ENCODE measurements at regions not wholly inside any gene's neighbourhood (a gene's known extent, or its start where the extent isn't known, plus 50 kb on each side); places are given as distances from the start of the nearest gene placed in this dataset.

GRCh38 chr14:53879022-53879686, 77.5 kb downstream of the BMP4 start:
- no peak overlapping the region for H2AFZ ChIP-seq (ENCODE audit: low read length)
- no peaks in the 10 kb centered on the region for H3K9me3 ChIP-seq (ENCODE audit: insufficient read depth in 2 of 2, low read depth in 1 of 2, low read length in 1 of 2)
- H4K8ac ChIP-seq (ENCODE audit: extremely low read depth, insufficient read depth, low read length): no peak overlapping the region
- H3K4me3 ChIP-seq (ENCODE audit: extremely low read depth in 1 of 4, insufficient read depth in 2 of 4, low read depth in 3 of 4, low read length in 4 of 4): no peak overlapping the region
- H3K4ac ChIP-seq (replicated peaks; ENCODE audit: insufficient read length, low read depth, low read length): no peak overlapping the region
- no peak overlapping the region for H2BK15ac ChIP-seq (ENCODE audit: low read length)
- CTCF ChIA-PET (ENCODE audit: partially characterized antibody): interaction anchor here (1.0 kb wide), 1 partner anchor 9 kb away, joined by 3 read pairs; no protein-coding TSS in a partner anchor
- no peak overlapping the region for H3K18ac ChIP-seq (ENCODE audit: extremely low read depth, low read length)
- H3K9ac ChIP-seq (replicated peaks in 1 of 4; ENCODE audit: extremely low read depth in 1 of 4, low read depth in 3 of 4, low read length in 3 of 4): no peak overlapping the region
- no peaks in the 10 kb centered on the region for H4K20me1 ChIP-seq (replicated peaks in 1 of 2; ENCODE audit: control insufficient read depth in 1 of 2, insufficient read depth in 2 of 2, low read length in 2 of 2)
- POLR2A ChIA-PET (ENCODE audit: partially characterized antibody): interaction anchor here (0.6 kb wide), 1 partner anchor 195 kb away, joined by 4 read pairs; no protein-coding TSS in a partner anchor
- FAIRE-seq (no peak), DNase-seq (ENCODE audit: low read depth in 1 of 2, low spot score in 2 of 2) (no peak)
- H3K4me1 ChIP-seq (replicated peaks in 1 of 4; ENCODE audit: control insufficient read depth in 3 of 4, insufficient read depth in 4 of 4, low read length in 3 of 4): no peaks in the 10 kb centered on the region
- H3K27me3 ChIP-seq (replicated peaks in 1 of 4; ENCODE audit: control insufficient read depth in 3 of 4, extremely low read depth in 1 of 4, insufficient read depth in 3 of 4, low read length in 3 of 4): no peaks in the 10 kb centered on the region
- H3K56ac ChIP-seq (replicated peaks; ENCODE audit: insufficient read length, low read depth, low read length): no peak overlapping the region
- H3K36me3 ChIP-seq (ENCODE audit: control insufficient read depth in 2 of 4, insufficient read depth in 4 of 4, low read length in 3 of 4): no peaks in the 10 kb centered on the region
- no peak overlapping the region for H3K23ac ChIP-seq (ENCODE audit: insufficient read length)
- no peak overlapping the region for H4K91ac ChIP-seq (replicated peaks; ENCODE audit: insufficient read length, low read length)
- TF ChIP-seq E2F6 (IDR thresholded peaks at IDR 0.05): no peak
- no peaks in the 10 kb centered on the region for H3K79me1 ChIP-seq (ENCODE audit: low read depth, low read length)
- no peak overlapping the region for H2AK5ac ChIP-seq (ENCODE audit: low read depth, low read length)
- H4K5ac ChIP-seq (ENCODE audit: insufficient read length, low read depth, low read length): no peak overlapping the region
- H2BK12ac ChIP-seq (ENCODE audit: low read depth, low read length): no peak overlapping the region
- no peaks in the 10 kb centered on the region for H3K23me2 ChIP-seq (ENCODE audit: low read depth, low read length)
- no peak overlapping the region for H3K14ac ChIP-seq (ENCODE audit: insufficient read length)
- H3K27ac ChIP-seq (ENCODE audit: low read depth, low read length): no peak overlapping the region
- H2BK5ac ChIP-seq (ENCODE audit: low read depth, low read length): no peak overlapping the region
- WGBS, 2 experiments (ENCODE audit: extremely low coverage in 1 of 2, insufficient coverage in 1 of 2, insufficient read length in 1 of 2, insufficient replicate concordance in 2 of 2, low coverage in 1 of 2, low lambda C conversion rate in 2 of 2, missing lambda C conversion rate in 1 of 2): 87% methylated on average over 8 of the region's 8 CpGs; no CpG with 5 or more reads in 1 of the 2 experiments
- H3K4me2 ChIP-seq (ENCODE audit: insufficient read depth in 1 of 2, low read depth in 2 of 2, low read length in 2 of 2): no peak overlapping the region
- H2BK120ac ChIP-seq (replicated peaks; ENCODE audit: low read depth, low read length): no peak overlapping the region
- no peak overlapping the region for H2BK20ac ChIP-seq (ENCODE audit: low read length)
- H3K79me2 ChIP-seq (ENCODE audit: control insufficient read depth in 1 of 2, insufficient read depth in 2 of 2, low read length in 2 of 2): no peaks in the 10 kb centered on the region

All from H1 (cell line).